ENCODE measurements at regions not wholly inside any gene's neighbourhood (a gene's known extent, or its start where the extent isn't known, plus 50 kb on each side); places are given as distances from the start of the nearest gene placed in this dataset.

GRCh38 chr9:89984214-89984613, 379.4 kb downstream of the GADD45G start:
- no peaks in the 10 kb centered on the region for H3K27me3 ChIP-seq (ENCODE audit: low read length)
- TF ChIP-seq, protein P1, sequence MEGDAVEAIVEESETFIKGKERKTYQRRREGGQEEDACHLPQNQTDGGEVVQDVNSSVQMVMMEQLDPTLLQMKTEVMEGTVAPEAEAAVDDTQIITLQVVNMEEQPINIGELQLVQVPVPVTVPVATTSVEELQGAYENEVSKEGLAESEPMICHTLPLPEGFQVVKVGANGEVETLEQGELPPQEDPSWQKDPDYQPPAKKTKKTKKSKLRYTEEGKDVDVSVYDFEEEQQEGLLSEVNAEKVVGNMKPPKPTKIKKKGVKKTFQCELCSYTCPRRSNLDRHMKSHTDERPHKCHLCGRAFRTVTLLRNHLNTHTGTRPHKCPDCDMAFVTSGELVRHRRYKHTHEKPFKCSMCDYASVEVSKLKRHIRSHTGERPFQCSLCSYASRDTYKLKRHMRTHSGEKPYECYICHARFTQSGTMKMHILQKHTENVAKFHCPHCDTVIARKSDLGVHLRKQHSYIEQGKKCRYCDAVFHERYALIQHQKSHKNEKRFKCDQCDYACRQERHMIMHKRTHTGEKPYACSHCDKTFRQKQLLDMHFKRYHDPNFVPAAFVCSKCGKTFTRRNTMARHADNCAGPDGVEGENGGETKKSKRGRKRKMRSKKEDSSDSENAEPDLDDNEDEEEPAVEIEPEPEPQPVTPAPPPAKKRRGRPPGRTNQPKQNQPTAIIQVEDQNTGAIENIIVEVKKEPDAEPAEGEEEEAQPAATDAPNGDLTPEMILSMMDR (IDR thresholded peaks at IDR 0.05; ENCODE audit: insufficient read depth, low read length, poor library complexity, severe bottlenecking), result no peak
- no peak for TF ChIP-seq EZH2phosphoT487 (conservative IDR thresholded peaks at IDR 0.05; ENCODE audit: low read length)
- no peak overlapping the region for H3K9ac ChIP-seq (ENCODE audit: low read length)
- no peaks in the 10 kb centered on the region for H3K79me2 ChIP-seq (ENCODE audit: insufficient read depth, low read length)
- no peaks in the 10 kb centered on the region for H3K9me2 ChIP-seq (replicated peaks; ENCODE audit: insufficient read depth, low read length)
- no peaks in the 10 kb centered on the region for H3K36me3 ChIP-seq (ENCODE audit: low read length)
- H3K9me3 ChIP-seq (ENCODE audit: insufficient read depth, low read length), result no peaks in the 10 kb centered on the region
- no peak overlapping the region for H3K27ac ChIP-seq (ENCODE audit: low read depth, low read length)
- H2AFZ ChIP-seq (ENCODE audit: low read depth, low read length, severe bottlenecking), result no peak overlapping the region
- no peak overlapping the region for H3K4me3 ChIP-seq (ENCODE audit: insufficient read depth, low read length, poor library complexity, severe bottlenecking)
- H4K20me1 ChIP-seq (ENCODE audit: low read depth, low read length), result no peaks in the 10 kb centered on the region
- no peaks in the 10 kb centered on the region for H3F3A ChIP-seq (ENCODE audit: insufficient read depth)
- H3K4me2 ChIP-seq (ENCODE audit: low read depth, low read length, poor library complexity, severe bottlenecking), result no peak overlapping the region

DNA sequence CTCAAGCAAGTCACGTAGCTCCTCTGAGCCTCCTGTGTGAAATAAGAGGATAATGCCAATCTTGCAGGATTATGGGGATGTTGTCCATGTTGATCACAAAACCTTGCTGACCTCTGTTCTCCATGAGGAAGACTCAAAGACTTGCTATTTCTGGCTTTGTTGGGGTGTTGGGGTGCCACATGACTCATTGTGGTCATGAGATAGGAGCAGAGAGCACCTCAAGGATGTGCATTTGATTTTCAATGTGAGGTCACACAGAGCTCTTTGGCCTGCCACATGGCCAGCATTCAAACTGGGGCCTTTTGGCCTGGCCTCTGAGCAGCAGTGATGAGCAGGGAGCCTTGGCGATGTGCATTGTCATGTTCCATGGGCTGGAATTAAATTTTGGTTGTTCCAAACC, 380.3 kb downstream of the GADD45G start:
- no peaks in the 10 kb centered on the region for H4K20me1 ChIP-seq (ENCODE audit: low read depth, low read length)
- H3K27me3 ChIP-seq (ENCODE audit: low read length), result no peaks in the 10 kb centered on the region
- H3K9ac ChIP-seq (ENCODE audit: low read length), result no peak overlapping the region
- no peaks in the 10 kb centered on the region for H3K79me2 ChIP-seq (ENCODE audit: insufficient read depth, low read length)
- H3K9me3 ChIP-seq (ENCODE audit: insufficient read depth, low read length), result no peaks in the 10 kb centered on the region
- H3K4me2 ChIP-seq (ENCODE audit: low read depth, low read length, poor library complexity, severe bottlenecking), result no peak overlapping the region
- H3K4me3 ChIP-seq (ENCODE audit: insufficient read depth, low read length, poor library complexity, severe bottlenecking), result no peak overlapping the region
- no peak overlapping the region for H3K27ac ChIP-seq (ENCODE audit: low read depth, low read length)
- TF ChIP-seq EZH2phosphoT487 (conservative IDR thresholded peaks at IDR 0.05; ENCODE audit: low read length), result no peak
- TF ChIP-seq, protein P1 (IDR thresholded peaks at IDR 0.05; ENCODE audit: insufficient read depth, low read length, poor library complexity, severe bottlenecking), result no peak
- H3K36me3 ChIP-seq (ENCODE audit: low read length), result no peaks in the 10 kb centered on the region
- H3K9me2 ChIP-seq (replicated peaks; ENCODE audit: insufficient read depth, low read length), result no peaks in the 10 kb centered on the region
- no peaks in the 10 kb centered on the region for H3F3A ChIP-seq (ENCODE audit: insufficient read depth)
- no peak overlapping the region for H2AFZ ChIP-seq (ENCODE audit: low read depth, low read length, severe bottlenecking)

GRCh38 chr9:89986190-89986589, 381.4 kb downstream of the GADD45G start:
- Histone ChIP-seq H3K9me2 (replicated peaks; ENCODE audit: insufficient read depth, low read length) (no peaks in the 10 kb centered on the region), H2AFZ (ENCODE audit: low read depth, low read length, severe bottlenecking) (no peak overlapping the region), H3K27me3 (ENCODE audit: low read length) (no peaks in the 10 kb centered on the region), H3K9ac (ENCODE audit: low read length) (no peak overlapping the region), H3K36me3 (ENCODE audit: low read length) (no peaks in the 10 kb centered on the region), H3K4me2 (ENCODE audit: low read depth, low read length, poor library complexity, severe bottlenecking) (no peak overlapping the region), H3K4me3 (ENCODE audit: insufficient read depth, low read length, poor library complexity, severe bottlenecking) (no peak overlapping the region), H3K9me3 (ENCODE audit: insufficient read depth, low read length) (no peaks in the 10 kb centered on the region), H3K27ac (ENCODE audit: low read depth, low read length) (no peak overlapping the region), H3K79me2 (ENCODE audit: insufficient read depth, low read length) (no peaks in the 10 kb centered on the region), H3F3A (ENCODE audit: insufficient read depth) (no peaks in the 10 kb centered on the region), H4K20me1 (ENCODE audit: low read depth, low read length) (no peaks in the 10 kb centered on the region)
- TF ChIP-seq, protein P1 (IDR thresholded peaks at IDR 0.05; ENCODE audit: insufficient read depth, low read length, poor library complexity, severe bottlenecking), result no peak
- TF ChIP-seq EZH2phosphoT487 (conservative IDR thresholded peaks at IDR 0.05; ENCODE audit: low read length), result no peak

Measured in SU-DHL-6 (cell line).